Fibroblast of lung (primary cell): ENCODE measurements at regions not wholly inside any gene's neighbourhood (a gene's known extent, or its start where the extent isn't known, plus 50 kb on each side); places are given as distances from the start of the nearest gene placed in this dataset.

ENCODE experiments used
- DNase-seq, 2 donors: peaks; one replicate each; pipeline versions ENCODE4 v3.0.0 to v3.0.0-alpha.2; 2010; ENCODE audit warnings: low read depth in 2 of 2
- H2AFZ ChIP-seq: 2 replicates; pipeline ENCODE4 v1.5.1; 2012; ENCODE audit warnings: low read length, control low read depth, inconsistent platforms
- H3K27ac ChIP-seq: 2 replicates; pipeline ENCODE4 v1.5.1; 2011; ENCODE audit warnings: low read length, control low read depth; ENCODE audit not compliant: insufficient read depth
- H3K27me3 ChIP-seq: 2 replicates; pipeline ENCODE4 v1.5.1; 2011; ENCODE audit warnings: mild to moderate bottlenecking, low read length; ENCODE audit not compliant: control insufficient read depth, insufficient read depth
- H3K36me3 ChIP-seq: 2 replicates; pipeline ENCODE4 v1.5.1; 2011; ENCODE audit warnings: low read length; ENCODE audit not compliant: control insufficient read depth, insufficient read depth
- H3K4me1 ChIP-seq: 2 replicates; pipeline ENCODE4 v1.5.1; 2011; ENCODE audit warnings: low read length; ENCODE audit not compliant: control insufficient read depth, insufficient read depth; ENCODE audit errors: extremely low read depth
- H3K4me2 ChIP-seq: 2 replicates; pipeline ENCODE4 v1.5.1; 2011; ENCODE audit warnings: low read length, control low read depth; ENCODE audit not compliant: insufficient read depth; ENCODE audit errors: extremely low read depth
- H3K4me3 ChIP-seq, 4 experiments: fragments of 200-600 bp in 1 of 4; sonication (generic) in 1 of 4; replicated peaks in 1 of 4; 2 replicates each; pipeline ENCODE4 v1.5.1; 2011 to 2016; ENCODE audit warnings: low read length in 4 of 4, low read depth in 3 of 4, mild to moderate bottlenecking in 3 of 4, control low read depth in 2 of 4, inconsistent platforms in 1 of 4, mixed read lengths in 1 of 4; ENCODE audit not compliant: insufficient read depth in 1 of 4; ENCODE audit errors: control extremely low read depth in 1 of 4
- H3K79me2 ChIP-seq: 2 replicates; pipeline ENCODE4 v1.5.1; 2012; ENCODE audit warnings: mild to moderate bottlenecking, low read length, inconsistent platforms; ENCODE audit not compliant: control insufficient read depth, insufficient read depth
- H3K9ac ChIP-seq: 2 replicates; pipeline ENCODE4 v1.5.1; 2011; ENCODE audit warnings: mild to moderate bottlenecking, low read length, control low read depth; ENCODE audit not compliant: insufficient read depth
- H3K9me3 ChIP-seq: 2 replicates; pipeline ENCODE4 v1.5.1; 2012; ENCODE audit warnings: low read depth, low read length; ENCODE audit not compliant: control insufficient read depth, insufficient read depth
- H4K20me1 ChIP-seq: 2 replicates; pipeline ENCODE4 v1.5.1; 2011; ENCODE audit warnings: low read length; ENCODE audit not compliant: control insufficient read depth, insufficient read depth; ENCODE audit errors: extremely low read depth
- EZH2 ChIP-seq: IDR thresholded peaks from 2 replicates; pipeline ENCODE4 v1.5.1; 2012; ENCODE audit warnings: low read length, control low read depth, mild to moderate bottlenecking; ENCODE audit errors: missing control alignments
- TF ChIP-seq, protein P1 (sequence below), 2 donors: IDR thresholded peaks in 1 of 2; conservative IDR thresholded peaks in 1 of 2; 1 replicate in 1 of 2; 2 replicates in 1 of 2; pipeline ENCODE4 v1.5.1; 2011 to 2012; ENCODE audit warnings: low read length in 2 of 2, control low read depth in 1 of 2, inconsistent platforms in 1 of 2, low read depth in 1 of 2, mild to moderate bottlenecking in 1 of 2

- H3K4me2 ChIP-seq: no peak overlapping the region
- H3K27ac ChIP-seq: no peak overlapping the region
- H3K27me3 ChIP-seq: no peaks in the 10 kb centered on the region
- no peaks in the 10 kb centered on the region for H3K79me2 ChIP-seq
- no peak overlapping the region for H3K4me3 ChIP-seq
- H3K36me3 ChIP-seq: no peaks in the 10 kb centered on the region
- TF ChIP-seq, protein P1, sequence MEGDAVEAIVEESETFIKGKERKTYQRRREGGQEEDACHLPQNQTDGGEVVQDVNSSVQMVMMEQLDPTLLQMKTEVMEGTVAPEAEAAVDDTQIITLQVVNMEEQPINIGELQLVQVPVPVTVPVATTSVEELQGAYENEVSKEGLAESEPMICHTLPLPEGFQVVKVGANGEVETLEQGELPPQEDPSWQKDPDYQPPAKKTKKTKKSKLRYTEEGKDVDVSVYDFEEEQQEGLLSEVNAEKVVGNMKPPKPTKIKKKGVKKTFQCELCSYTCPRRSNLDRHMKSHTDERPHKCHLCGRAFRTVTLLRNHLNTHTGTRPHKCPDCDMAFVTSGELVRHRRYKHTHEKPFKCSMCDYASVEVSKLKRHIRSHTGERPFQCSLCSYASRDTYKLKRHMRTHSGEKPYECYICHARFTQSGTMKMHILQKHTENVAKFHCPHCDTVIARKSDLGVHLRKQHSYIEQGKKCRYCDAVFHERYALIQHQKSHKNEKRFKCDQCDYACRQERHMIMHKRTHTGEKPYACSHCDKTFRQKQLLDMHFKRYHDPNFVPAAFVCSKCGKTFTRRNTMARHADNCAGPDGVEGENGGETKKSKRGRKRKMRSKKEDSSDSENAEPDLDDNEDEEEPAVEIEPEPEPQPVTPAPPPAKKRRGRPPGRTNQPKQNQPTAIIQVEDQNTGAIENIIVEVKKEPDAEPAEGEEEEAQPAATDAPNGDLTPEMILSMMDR (conservative IDR thresholded peaks at IDR 0.05 in 1 of 2, IDR thresholded peaks at IDR 0.05 in 1 of 2; ENCODE audit: low read depth in 1 of 2, low read length in 2 of 2): no peak
- TF ChIP-seq EZH2: no peak
- no peaks in the 10 kb centered on the region for H3K9me3 ChIP-seq
- DNase-seq: no peak
- no peak overlapping the region for H2AFZ ChIP-seq
- no peak overlapping the region for H3K9ac ChIP-seq
- H3K4me1 ChIP-seq: no peaks in the 10 kb centered on the region
- no peaks in the 10 kb centered on the region for H4K20me1 ChIP-seq
Observed at GRCh38 chr2:60355849-60356261, 197.6 kb downstream of the BCL11A start.

GRCh38 chr2:60354713-60355112, 198.7 kb downstream of the BCL11A start:
- Histone ChIP-seq H3K9me3 (no peaks in the 10 kb centered on the region), H2AFZ (no peak overlapping the region), H3K27ac (no peak overlapping the region), H3K9ac (no peak overlapping the region), H3K4me3 (no peak overlapping the region), H3K4me2 (no peak overlapping the region), H3K27me3 (no peaks in the 10 kb centered on the region), H3K4me1 (no peaks in the 10 kb centered on the region), H4K20me1 (no peaks in the 10 kb centered on the region), H3K36me3 (no peaks in the 10 kb centered on the region), H3K79me2 (no peaks in the 10 kb centered on the region)
- no peak for DNase-seq
- no peak for TF ChIP-seq EZH2
- TF ChIP-seq, protein P1 (conservative IDR thresholded peaks at IDR 0.05 in 1 of 2, IDR thresholded peaks at IDR 0.05 in 1 of 2; ENCODE audit: low read depth in 1 of 2, low read length in 2 of 2): no peak

- Histone ChIP-seq H3K36me3 (no peaks in the 10 kb centered on the region), H3K4me2 (no peak overlapping the region)
Observed at GRCh38 chr2:60353863-60354262, 199.6 kb downstream of the BCL11A start.

More at GRCh38 chr2:60353863-60354262, 199.6 kb downstream of the BCL11A start:
- no peak overlapping the region for H2AFZ ChIP-seq
- no peaks in the 10 kb centered on the region for H4K20me1 ChIP-seq
- H3K27ac ChIP-seq: no peak overlapping the region
- no peak for DNase-seq
- H3K9ac ChIP-seq: no peak overlapping the region
- H3K4me3 ChIP-seq: no peak overlapping the region
- no peaks in the 10 kb centered on the region for H3K27me3 ChIP-seq
- H3K4me1 ChIP-seq: no peaks in the 10 kb centered on the region
- no peak for TF ChIP-seq EZH2
- TF ChIP-seq, protein P1 (conservative IDR thresholded peaks at IDR 0.05 in 1 of 2, IDR thresholded peaks at IDR 0.05 in 1 of 2; ENCODE audit: low read depth in 1 of 2, low read length in 2 of 2): no peak
- H3K79me2 ChIP-seq: no peaks in the 10 kb centered on the region
- no peaks in the 10 kb centered on the region for H3K9me3 ChIP-seq
